HG03097 (cell line): ENCODE measurements at regions not wholly inside any gene's neighbourhood (a gene's known extent, or its start where the extent isn't known, plus 50 kb on each side); places are given as distances from the start of the nearest gene placed in this dataset.

Experiments used
- ATAC-seq: cut with Tn5 transposase; IDR thresholded peaks from one replicate; pipeline ENCODE4 v1.9.1; 2021; ENCODE audit not compliant: unreplicated experiment, low FRiP score

- ATAC-seq: no peak
Observed at GRCh38 chr1:70871790-70872189, 175.8 kb downstream of the PTGER3 start.

GRCh38 chr1:70874063-70874462 lies 173.6 kb downstream of the PTGER3 start:
- no peak for ATAC-seq

- ATAC-seq: no peak
Observed at GRCh38 chr1:70874818-70875217, 172.8 kb downstream of the PTGER3 start.

GRCh38 chr1:70877343-70877742 lies 170.3 kb downstream of the PTGER3 start:
- no peak for ATAC-seq

GRCh38 chr1:70887936-70888335 lies 159.7 kb downstream of the PTGER3 start:
- no peak for ATAC-seq

- no peak for ATAC-seq
Observed at GRCh38 chr1:70888722-70889121, 158.9 kb downstream of the PTGER3 start.

- ATAC-seq: no peak
Observed at GRCh38 chr1:70890408-70890807, 157.2 kb downstream of the PTGER3 start.

GRCh38 chr1:70891051-70891843 lies 156.4 kb downstream of the PTGER3 start:
- ATAC-seq: no peak

- no peak for ATAC-seq
Observed at GRCh38 chr1:70892140-70892539, 155.5 kb downstream of the PTGER3 start.

GRCh38 chr1:70892930-70893329 lies 154.7 kb downstream of the PTGER3 start:
- no peak for ATAC-seq

GRCh38 chr1:70893381-70893780 lies 154.2 kb downstream of the PTGER3 start:
- no peak for ATAC-seq

GRCh38 chr1:70895531-70895930 lies 152.1 kb downstream of the PTGER3 start:
- ATAC-seq: no peak

GRCh38 chr1:70896224-70896623 lies 151.4 kb downstream of the PTGER3 start:
- no peak for ATAC-seq

- ATAC-seq: no peak
Observed at GRCh38 chr1:70897273-70897672, 150.3 kb downstream of the PTGER3 start.

GRCh38 chr1:70899735-70900134 lies 147.9 kb downstream of the PTGER3 start:
- ATAC-seq: no peak

GRCh38 chr1:70902211-70902610 lies 145.4 kb downstream of the PTGER3 start:
- no peak for ATAC-seq

GRCh38 chr1:70906800-70907199 lies 140.8 kb downstream of the PTGER3 start:
- ATAC-seq: no peak

GRCh38 chr1:70907563-70908310 lies 139.9 kb downstream of the PTGER3 start:
- no peak for ATAC-seq

- no peak for ATAC-seq
Observed at GRCh38 chr1:70909262-70909822, 138.3 kb downstream of the PTGER3 start.

GRCh38 chr1:70910013-70910412 lies 137.6 kb downstream of the PTGER3 start:
- no peak for ATAC-seq

GRCh38 chr1:70911861-70912260 lies 135.8 kb downstream of the PTGER3 start:
- no peak for ATAC-seq

- ATAC-seq: no peak
Observed at GRCh38 chr1:70914224-70914623, 133.4 kb downstream of the PTGER3 start.
